HCT116 (cell line): ENCODE measurements at regions not wholly inside any gene's neighbourhood (a gene's known extent, or its start where the extent isn't known, plus 50 kb on each side); places are given as distances from the start of the nearest gene placed in this dataset.

Experiments
- ATAC-seq: fragments of 200-7000 bp; cut with Tn5 transposase; 2 replicates; pipeline ENCODE4 v1.9.1; 2020; ENCODE audit warnings: mild to moderate bottlenecking, moderate library complexity
- BruUV-seq: library from RNA; stranded (reverse); fragments of 400-500 nt; replicated peaks from 2 replicates; lab custom pipeline; 2021; lab: Mats Ljungman, UMichigan
- CTCF ChIA-PET: fragments of 300-600 bp; sonication (Branson Sonifier 250); formaldehyde crosslinking; loops from one replicate; lab custom pipeline; 2021; ENCODE audit warnings: antibody characterized with exemption; lab: Charles Lee
- POLR2A ChIA-PET: fragments of 300-600, 350-600 bp; sonication (Branson Sonifier 250); formaldehyde crosslinking; loops from one replicate; lab custom pipeline; 2021; ENCODE audit warnings: antibody characterized with exemption; lab: Charles Lee
- RAD21 ChIA-PET, 2 experiments: fragments of 300-600 bp; sonication (Branson Sonifier 250); formaldehyde crosslinking; loops; one replicate each; lab custom pipeline; 2023; ENCODE audit warnings: low total read pairs in 2 of 2; ENCODE audit not compliant: uncharacterized antibody in 2 of 2, unreplicated experiment in 2 of 2, low non-redundant PET in 1 of 2; lab: Charles Lee
- DNase-seq: peaks from one replicate; pipeline ENCODE4 v3.0.0-alpha.2; 2010; ENCODE audit warnings: low read depth, low spot score
- H2AFZ ChIP-seq: fragments of 200-600 bp; shearing (Covaris generic), sonication (generic); 2 replicates; pipeline ENCODE4 v1.6.1; 2017; ENCODE audit warnings: low read depth, mixed run types, mixed read lengths, antibody characterized with exemption, low read length; ENCODE audit not compliant: poor library complexity, severe bottlenecking
- H3K27ac ChIP-seq: 2 replicates; pipeline ENCODE4 v1.5.1; 2012; ENCODE audit warnings: low read depth, low read length
- H3K27me3 ChIP-seq: fragments of 200-600 bp; sonication (generic); 2 replicates; pipeline ENCODE4 v1.6.1; 2016; ENCODE audit warnings: mixed run types, low read length, mixed read lengths; ENCODE audit not compliant: insufficient read depth
- H3K36me3 ChIP-seq, 2 experiments: fragments of 200-500 bp in 1 of 2; fragments of 200-600 bp in 1 of 2; sonication (Bioruptor generic) in 1 of 2; sonication (generic) in 1 of 2; 2 replicates each; pipeline versions ENCODE4 v1.5.1 to v1.6.1; 2014 to 2016; ENCODE audit warnings: low read length in 2 of 2, inconsistent platforms in 1 of 2, mixed read lengths in 1 of 2, mixed run types in 1 of 2; ENCODE audit not compliant: insufficient read depth in 2 of 2, control insufficient read depth in 1 of 2
- H3K4me1 ChIP-seq, 2 experiments: fragments of 200-600 bp in 1 of 2; sonication (generic) in 1 of 2; 2 replicates each; pipeline versions ENCODE4 v1.5.1 to v1.6.1; 2012 to 2017; ENCODE audit warnings: low read length in 2 of 2, inconsistent platforms in 1 of 2, mild to moderate bottlenecking in 1 of 2, mixed read lengths in 1 of 2, mixed run types in 1 of 2, moderate library complexity in 1 of 2; ENCODE audit not compliant: insufficient read depth in 2 of 2, control insufficient read depth in 1 of 2
- H3K4me2 ChIP-seq: fragments of 200-600 bp; sonication (generic); 2 replicates; pipeline ENCODE4 v1.6.1; 2017; ENCODE audit warnings: mixed run types, low read length, mixed read lengths
- H3K4me3 ChIP-seq, 2 experiments: fragments of 200-600 bp in 1 of 2; sonication (generic) in 1 of 2; replicated peaks in 1 of 2; 2 replicates each; pipeline ENCODE4 v1.5.1; 2011 to 2016; ENCODE audit warnings: low read length in 2 of 2, control low read depth in 1 of 2, low read depth in 1 of 2, mild to moderate bottlenecking in 1 of 2, mixed read lengths in 1 of 2, mixed run types in 1 of 2
- H3K79me2 ChIP-seq: fragments of 200-600 bp; sonication (generic); 2 replicates; pipeline ENCODE4 v1.6.1; 2017; ENCODE audit warnings: mild to moderate bottlenecking, mixed run types, low read length, moderate library complexity, mixed read lengths; ENCODE audit not compliant: insufficient read depth
- H3K9ac ChIP-seq: fragments of 200-600 bp; sonication (generic); 2 replicates; pipeline ENCODE4 v1.6.1; 2016; ENCODE audit warnings: low read length, mixed read lengths
- H3K9me2 ChIP-seq: fragments of 200-600 bp; sonication (generic), shearing (Covaris generic); 2 replicates; pipeline ENCODE4 v1.6.1; 2017; ENCODE audit warnings: mixed run types, mild to moderate bottlenecking, moderate library complexity; ENCODE audit not compliant: insufficient read depth
- H3K9me3 ChIP-seq, 2 experiments: fragments of 200-500 bp in 1 of 2; fragments of 200-600 bp in 1 of 2; sonication (Bioruptor generic) in 1 of 2; sonication (generic) in 1 of 2; 2 replicates each; pipeline ENCODE4 v1.6.1; 2014 to 2017; ENCODE audit warnings: low read length in 2 of 2, mixed read lengths in 2 of 2, inconsistent platforms in 1 of 2, low read depth in 1 of 2, mild to moderate bottlenecking in 1 of 2, mixed run types in 1 of 2, moderate library complexity in 1 of 2; ENCODE audit not compliant: control insufficient read depth in 1 of 2, insufficient read depth in 1 of 2
- H4K20me1 ChIP-seq: fragments of 200-600 bp; sonication (generic), shearing (Covaris generic); 2 replicates; pipeline ENCODE4 v1.6.1; 2017; ENCODE audit warnings: mixed run types, mild to moderate bottlenecking, moderate library complexity; ENCODE audit not compliant: insufficient read depth
- ATF3 ChIP-seq: IDR thresholded peaks from 2 replicates; pipeline ENCODE4 v1.6.1; 2012
- EGR1 ChIP-seq: IDR thresholded peaks from 2 replicates; pipeline ENCODE4 v1.6.1; 2012; ENCODE audit warnings: low read depth
- FOSL1 ChIP-seq: IDR thresholded peaks from 2 replicates; pipeline ENCODE4 v1.6.1; 2012; ENCODE audit warnings: low read depth
- TCF7L2 ChIP-seq: IDR thresholded peaks from 2 replicates; pipeline ENCODE4 v1.7.0; 2011; ENCODE audit warnings: borderline replicate concordance, inconsistent platforms; ENCODE audit not compliant: insufficient read depth, insufficient read length; ENCODE audit errors: extremely low read depth
- YY1 ChIP-seq: IDR thresholded peaks from 2 replicates; pipeline ENCODE4 v1.6.1; 2011; ENCODE audit warnings: low read length, low read depth, moderate library complexity, mild to moderate bottlenecking; ENCODE audit not compliant: insufficient replicate concordance; ENCODE audit errors: extremely low read depth
- ZFX ChIP-seq: fragments of 450-650 bp; IDR thresholded peaks from 2 replicates; pipeline ENCODE4 v1.6.1; 2017
- ZNF274 ChIP-seq: fragments of 200-500 bp; sonication (Bioruptor generic); IDR thresholded peaks from 2 replicates; pipeline ENCODE4 v1.6.1; 2014; ENCODE audit warnings: mild to moderate bottlenecking, low read depth, low read length, inconsistent platforms
- intact Hi-C: fragments of 100-400 bp; cut with micrococcal nuclease; formaldehyde crosslinking; loops from 2 replicates; pipeline ENCODE4 v1.10.0; 2022
- TF ChIP-seq, protein P1 (sequence below): IDR thresholded peaks from 2 replicates; pipeline ENCODE4 v1.6.1; 2012
- TF ChIP-seq, protein P2 (sequence below): IDR thresholded peaks from 2 replicates; pipeline ENCODE4 v1.6.1; 2012; ENCODE audit warnings: low read depth

- ATAC-seq = no peak
- H3K36me3 ChIP-seq = no peaks in the 10 kb centered on the region
- no peak for TF ChIP-seq YY1
- no peak for TF ChIP-seq TCF7L2
- TF ChIP-seq, protein P1, sequence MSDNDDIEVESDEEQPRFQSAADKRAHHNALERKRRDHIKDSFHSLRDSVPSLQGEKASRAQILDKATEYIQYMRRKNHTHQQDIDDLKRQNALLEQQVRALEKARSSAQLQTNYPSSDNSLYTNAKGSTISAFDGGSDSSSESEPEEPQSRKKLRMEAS = no peak
- TF ChIP-seq ZFX = no peak
- TF ChIP-seq EGR1 = no peak
- TF ChIP-seq, protein P2, sequence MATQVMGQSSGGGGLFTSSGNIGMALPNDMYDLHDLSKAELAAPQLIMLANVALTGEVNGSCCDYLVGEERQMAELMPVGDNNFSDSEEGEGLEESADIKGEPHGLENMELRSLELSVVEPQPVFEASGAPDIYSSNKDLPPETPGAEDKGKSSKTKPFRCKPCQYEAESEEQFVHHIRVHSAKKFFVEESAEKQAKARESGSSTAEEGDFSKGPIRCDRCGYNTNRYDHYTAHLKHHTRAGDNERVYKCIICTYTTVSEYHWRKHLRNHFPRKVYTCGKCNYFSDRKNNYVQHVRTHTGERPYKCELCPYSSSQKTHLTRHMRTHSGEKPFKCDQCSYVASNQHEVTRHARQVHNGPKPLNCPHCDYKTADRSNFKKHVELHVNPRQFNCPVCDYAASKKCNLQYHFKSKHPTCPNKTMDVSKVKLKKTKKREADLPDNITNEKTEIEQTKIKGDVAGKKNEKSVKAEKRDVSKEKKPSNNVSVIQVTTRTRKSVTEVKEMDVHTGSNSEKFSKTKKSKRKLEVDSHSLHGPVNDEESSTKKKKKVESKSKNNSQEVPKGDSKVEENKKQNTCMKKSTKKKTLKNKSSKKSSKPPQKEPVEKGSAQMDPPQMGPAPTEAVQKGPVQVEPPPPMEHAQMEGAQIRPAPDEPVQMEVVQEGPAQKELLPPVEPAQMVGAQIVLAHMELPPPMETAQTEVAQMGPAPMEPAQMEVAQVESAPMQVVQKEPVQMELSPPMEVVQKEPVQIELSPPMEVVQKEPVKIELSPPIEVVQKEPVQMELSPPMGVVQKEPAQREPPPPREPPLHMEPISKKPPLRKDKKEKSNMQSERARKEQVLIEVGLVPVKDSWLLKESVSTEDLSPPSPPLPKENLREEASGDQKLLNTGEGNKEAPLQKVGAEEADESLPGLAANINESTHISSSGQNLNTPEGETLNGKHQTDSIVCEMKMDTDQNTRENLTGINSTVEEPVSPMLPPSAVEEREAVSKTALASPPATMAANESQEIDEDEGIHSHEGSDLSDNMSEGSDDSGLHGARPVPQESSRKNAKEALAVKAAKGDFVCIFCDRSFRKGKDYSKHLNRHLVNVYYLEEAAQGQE = no peak
- TF ChIP-seq ZNF274 = no peak
- no peak for TF ChIP-seq FOSL1
- no peak for TF ChIP-seq ATF3
- no peak overlapping the region for H2AFZ ChIP-seq
- BruUV-seq = no TSS peak
- ChIA-PET CTCF (no interaction called here), POLR2A (no interaction called here), RAD21 (no interaction called here)
- H3K79me2 ChIP-seq = no peaks in the 10 kb centered on the region
- intact Hi-C loops = no loop called here
- H3K4me3 ChIP-seq = no peak overlapping the region
- H3K4me1 ChIP-seq = no peaks in the 10 kb centered on the region
- no peaks in the 10 kb centered on the region for H3K9me2 ChIP-seq
- H3K27ac ChIP-seq = no peak overlapping the region
- no peak overlapping the region for H3K9ac ChIP-seq
- H3K4me2 ChIP-seq = no peak overlapping the region
- no peaks in the 10 kb centered on the region for H3K9me3 ChIP-seq
- H3K27me3 ChIP-seq = peaks cover 11% of the 10 kb centered on the region; the same call in 1 of the 2 replicates
- no peaks in the 10 kb centered on the region for H4K20me1 ChIP-seq
- DNase-seq = no peak
These were observed 458.8 kb upstream of the WWC1 start for GRCh38 chr5:167832609-167833008.
